Neural crest cell (in vitro differentiated cells): ENCODE measurements at regions not wholly inside any gene's neighbourhood (a gene's known extent, or its start where the extent isn't known, plus 50 kb on each side); places are given as distances from the start of the nearest gene placed in this dataset.
"Not testable (repeated sequence)": the region's sequence is repeated elsewhere in the genome, so short reads cannot be mapped to it uniquely, and the experiment has no call there.

Experiments
- DNase-seq: peaks from one replicate; pipeline ENCODE4 v3.0.0; 2021; ENCODE audit warnings: low read depth, mixed read lengths, low spot score
- H3K27ac Mint-ChIP-seq: one replicate; pipeline ENCODE4 v1.8.0; 2021; ENCODE audit warnings: mild to moderate bottlenecking, mixed read lengths; ENCODE audit not compliant: unreplicated experiment
- H3K27me3 Mint-ChIP-seq: 2 replicates; pipeline ENCODE4 v1.8.0; 2021; ENCODE audit warnings: low read depth, mild to moderate bottlenecking, mixed read lengths
- H3K36me3 Mint-ChIP-seq: 2 replicates; pipeline ENCODE4 v1.8.0; 2021; ENCODE audit warnings: low read depth, mild to moderate bottlenecking, mixed read lengths
- H3K4me1 Mint-ChIP-seq: 2 replicates; pipeline ENCODE4 v1.8.0; 2021; ENCODE audit warnings: mixed read lengths
- H3K4me3 Mint-ChIP-seq: one replicate; pipeline ENCODE4 v1.8.0; 2021; ENCODE audit warnings: mild to moderate bottlenecking, mixed read lengths
- H3K9me3 Mint-ChIP-seq: 2 replicates; pipeline ENCODE4 v1.8.0; 2021; ENCODE audit warnings: mixed read lengths
- CTCF ChIP-seq: fragments of 200-600 bp; sonication (generic); conservative IDR thresholded peaks from 2 replicates; pipeline ENCODE4 v1.5.0; 2021; ENCODE audit warnings: antibody characterized with exemption, mild to moderate bottlenecking

- not testable (repeated sequence) for H3K4me1 Mint-ChIP-seq, H3K27me3 Mint-ChIP-seq, DNase-seq, H3K27ac Mint-ChIP-seq, H3K9me3 Mint-ChIP-seq, H3K4me3 Mint-ChIP-seq, H3K36me3 Mint-ChIP-seq
These were observed 119.9 kb upstream of the FAM20C start for GRCh38 chr7:72266-73057.

GRCh38 chr7:73058-73331, 119.4 kb upstream of the FAM20C start:
- H3K36me3 Mint-ChIP-seq, H3K4me3 Mint-ChIP-seq, H3K27me3 Mint-ChIP-seq, H3K4me1 Mint-ChIP-seq, H3K27ac Mint-ChIP-seq, DNase-seq, H3K9me3 Mint-ChIP-seq: not testable (repeated sequence)

DNA sequence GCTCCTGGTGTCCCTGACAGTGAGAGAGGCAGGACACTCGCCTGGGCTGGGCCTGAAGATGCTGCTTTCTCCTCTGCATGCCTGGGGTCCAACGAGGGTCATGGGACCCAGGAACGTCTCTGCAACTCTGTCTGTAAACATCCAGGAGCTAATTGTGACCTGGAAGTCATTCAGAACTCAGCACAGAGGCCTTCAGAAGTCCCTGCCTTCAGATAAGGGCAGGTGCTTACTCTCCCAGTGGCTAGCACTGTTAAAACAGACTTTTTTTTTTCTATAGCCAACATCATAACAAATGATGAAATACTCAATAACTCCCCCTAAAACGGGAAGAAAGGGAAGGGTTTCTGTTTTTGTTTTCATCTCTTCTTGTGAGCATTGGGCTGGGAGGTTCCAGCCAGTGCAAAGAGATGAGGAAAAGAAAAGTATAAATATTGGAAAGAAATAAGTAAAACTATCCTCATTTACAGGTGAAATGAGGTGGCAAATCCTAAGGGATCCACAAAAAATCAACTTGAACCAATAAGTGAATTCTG, 118.3 kb upstream of the FAM20C start:
- H3K4me3 Mint-ChIP-seq, H3K27ac Mint-ChIP-seq, H3K27me3 Mint-ChIP-seq, H3K9me3 Mint-ChIP-seq, H3K36me3 Mint-ChIP-seq, H3K4me1 Mint-ChIP-seq, DNase-seq: not testable (repeated sequence)

DNA sequence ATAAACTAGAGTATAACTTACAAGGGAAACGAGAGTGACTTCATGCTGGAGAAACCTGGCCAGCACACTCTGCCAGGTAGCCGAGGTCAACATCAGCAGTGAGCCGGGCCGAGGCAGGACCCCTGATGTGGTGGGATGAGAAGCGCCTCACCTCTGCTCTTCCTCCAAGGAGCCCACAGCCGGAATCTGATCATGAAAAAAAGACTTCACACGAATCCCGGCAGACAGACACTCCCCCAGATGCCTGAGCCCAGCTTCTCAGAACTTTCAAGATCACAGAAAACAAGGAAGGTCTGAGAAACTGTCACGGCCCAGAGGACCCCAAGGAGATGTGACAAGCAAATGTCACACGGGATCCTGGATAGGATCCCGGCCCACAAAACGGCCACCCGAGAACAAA, 116.9 kb upstream of the FAM20C start:
- H3K4me1 Mint-ChIP-seq, H3K36me3 Mint-ChIP-seq, H3K27me3 Mint-ChIP-seq, H3K27ac Mint-ChIP-seq, H3K4me3 Mint-ChIP-seq, DNase-seq, H3K9me3 Mint-ChIP-seq: not testable (repeated sequence)

GRCh38 chr7:76202-76601, 116.2 kb upstream of the FAM20C start:
- not testable (repeated sequence) for H3K4me3 Mint-ChIP-seq, H3K36me3 Mint-ChIP-seq, H3K27ac Mint-ChIP-seq, H3K27me3 Mint-ChIP-seq, H3K4me1 Mint-ChIP-seq, H3K9me3 Mint-ChIP-seq, DNase-seq

- not testable (repeated sequence) for H3K27me3 Mint-ChIP-seq, H3K4me1 Mint-ChIP-seq, DNase-seq, H3K4me3 Mint-ChIP-seq, H3K9me3 Mint-ChIP-seq, H3K27ac Mint-ChIP-seq, H3K36me3 Mint-ChIP-seq
These were observed 115.5 kb upstream of the FAM20C start for GRCh38 chr7:76829-77395.

- not testable (repeated sequence) for H3K9me3 Mint-ChIP-seq
These were observed 113.5 kb upstream of the FAM20C start for GRCh38 chr7:78862-79261.

DNA sequence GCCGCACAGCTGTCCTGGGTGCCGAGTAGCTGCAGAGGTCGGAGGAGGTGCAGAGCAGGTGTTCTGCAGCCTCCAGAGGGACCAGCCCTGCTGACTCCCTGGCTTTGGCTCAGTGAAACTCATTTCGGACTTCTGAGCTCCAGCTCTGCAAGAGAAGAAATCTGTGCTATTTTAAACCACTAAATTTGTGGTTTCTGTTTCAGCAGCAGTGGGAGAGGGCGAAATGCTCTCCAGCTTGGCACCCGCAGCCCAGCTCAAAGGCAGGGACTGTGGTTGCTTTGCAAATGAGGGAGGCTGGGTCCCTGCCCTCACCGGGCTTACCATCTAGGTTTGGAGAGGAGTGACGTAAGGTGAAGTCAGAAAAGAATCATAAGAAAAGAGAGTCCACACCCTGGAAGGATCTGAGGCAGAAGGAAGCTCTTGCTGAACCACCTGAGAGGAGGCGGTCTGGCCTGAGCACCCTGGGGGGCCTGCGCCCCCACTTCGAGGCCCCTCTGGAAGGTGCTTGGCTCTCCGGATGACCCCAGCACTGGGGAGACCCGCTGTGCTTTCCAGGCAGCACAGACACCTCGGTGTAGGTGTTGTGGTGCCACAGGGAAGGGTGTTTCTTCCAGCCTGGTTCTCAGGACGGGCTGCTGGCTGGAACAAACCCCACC, 112.8 kb upstream of the FAM20C start:
- DNase-seq, H3K9me3 Mint-ChIP-seq, H3K4me3 Mint-ChIP-seq, H3K27me3 Mint-ChIP-seq, H3K36me3 Mint-ChIP-seq, H3K27ac Mint-ChIP-seq: not testable (repeated sequence)
- H3K4me1 Mint-ChIP-seq, result peaks cover 14% of the 10 kb centered on the region

More at GRCh38 chr7:78862-79261, 113.5 kb upstream of the FAM20C start:
- not testable (repeated sequence) for H3K27ac Mint-ChIP-seq, H3K27me3 Mint-ChIP-seq, H3K4me3 Mint-ChIP-seq, H3K36me3 Mint-ChIP-seq, DNase-seq
- H3K4me1 Mint-ChIP-seq, result peaks cover 14% of the 10 kb centered on the region

DNA sequence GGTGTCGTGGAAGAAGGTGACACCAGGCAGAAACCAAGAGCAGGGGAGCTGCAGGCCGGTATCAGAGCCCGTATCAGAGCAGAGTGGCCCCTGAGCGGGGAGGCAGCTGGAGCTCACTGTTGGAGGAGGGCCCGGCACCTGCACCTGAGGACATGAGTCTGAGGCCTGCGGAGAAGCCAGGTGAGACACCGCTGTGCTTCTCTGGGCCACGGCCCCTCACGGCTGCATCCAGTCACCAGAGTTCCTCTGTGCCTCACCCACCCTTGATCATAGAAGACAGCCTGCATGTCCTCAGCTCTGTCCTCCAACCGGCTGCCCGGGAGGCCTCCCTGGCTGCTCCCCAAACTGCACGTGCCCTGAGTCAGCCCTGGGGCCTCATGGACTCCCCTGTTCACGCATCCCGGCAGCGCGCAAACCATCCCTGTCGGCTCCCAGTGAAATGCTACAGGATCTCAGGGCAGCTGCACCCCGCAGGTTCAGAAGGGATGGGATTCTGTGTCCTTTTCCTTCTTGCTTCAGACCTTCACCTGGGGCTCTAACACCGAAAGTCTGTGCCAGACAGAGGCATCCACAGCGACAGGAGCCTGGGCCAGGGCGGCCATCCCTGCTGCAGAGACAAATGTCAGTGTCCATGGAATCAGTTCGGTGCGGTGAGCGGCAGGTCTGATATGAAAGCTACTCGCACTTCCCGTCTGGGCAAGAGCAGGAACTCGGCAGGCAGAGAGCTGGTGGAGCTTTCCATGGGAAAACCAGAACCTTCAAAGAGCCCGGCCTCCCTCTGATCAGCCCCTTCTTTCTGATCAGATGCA, 111.9 kb upstream of the FAM20C start:
- H3K27ac Mint-ChIP-seq, result no peak overlapping the region
- no peaks in the 10 kb centered on the region for H3K9me3 Mint-ChIP-seq
- DNase-seq, result no peak
- no peaks in the 10 kb centered on the region for H3K36me3 Mint-ChIP-seq
- H3K4me3 Mint-ChIP-seq, result no peak overlapping the region
- TF ChIP-seq CTCF, result no peak
- H3K4me1 Mint-ChIP-seq, result peaks cover 18% of the 10 kb centered on the region
- H3K27me3 Mint-ChIP-seq, result no peaks in the 10 kb centered on the region
